K562 (cell line): ENCODE measurements at regions not wholly inside any gene's neighbourhood (a gene's known extent, or its start where the extent isn't known, plus 50 kb on each side); places are given as distances from the start of the nearest gene placed in this dataset.

Experiments
- ATAC-seq: fragments of 200-7000 bp; cut with Tn5 transposase; 3 replicates; pipeline ENCODE4 v1.9.1; 2020; ENCODE audit warnings: moderate library complexity
- BruUV-seq: library from RNA; stranded (reverse); fragments of 400-500 nt; replicated peaks from 2 replicates; lab custom pipeline; 2021; lab: Mats Ljungman, UMichigan
- CTCF ChIA-PET: fragments of 300-600 bp; formaldehyde crosslinking; extraction: SDS; loops from one replicate; lab custom pipeline; 2021; ENCODE audit warnings: low intra/inter-chr PET ratio; lab: Yijun Ruan, JAX
- POLR2A ChIA-PET: fragments of 300-600, 350-650 bp; sonication (Branson Sonifier 250); formaldehyde crosslinking; extraction: SDS; loops from one replicate; lab custom pipeline; 2021; ENCODE audit warnings: antibody characterized with exemption, inconsistent platforms; lab: Yijun Ruan, JAX
- DNase-seq, 4 experiments: peaks; one replicate each; pipeline versions ENCODE4 v3.0.0 to v3.0.0-alpha.2; 2011 to 2018; ENCODE audit warnings: low spot score in 3 of 4, mixed read lengths in 3 of 4; ENCODE audit errors: extremely low read depth in 1 of 4
- FAIRE-seq: peaks from 2 replicates; lab custom pipeline; 2011; peaks lifted over from hg19 to GRCh38; lab: Jason Lieb, UNC
- H2AFZ ChIP-seq: 2 replicates; pipeline ENCODE4 v1.6.0; 2011; ENCODE audit warnings: low read depth, low read length, control low read depth, inconsistent platforms
- H3K27ac ChIP-seq: fragments of 200-600 bp; 3 replicates; pipeline ENCODE4 v1.8.0; 2011; ENCODE audit warnings: low read depth, mild to moderate bottlenecking, control low read depth, inconsistent platforms, low read length, moderate library complexity, mixed read lengths; ENCODE audit errors: extremely low read depth
- H3K27me3 ChIP-seq, 2 experiments: fragments of 300-600 bp in 1 of 2; 2 replicates in 1 of 2; 3 replicates in 1 of 2; pipeline versions ENCODE4 v1.6.0 to v1.8.0; 2011; ENCODE audit warnings: inconsistent platforms in 2 of 2, low read length in 2 of 2, mild to moderate bottlenecking in 1 of 2, mixed read lengths in 1 of 2, moderate library complexity in 1 of 2; ENCODE audit not compliant: control insufficient read depth in 2 of 2, insufficient read depth in 2 of 2
- H3K36me3 ChIP-seq: fragments of 300-600 bp; 3 replicates; pipeline ENCODE4 v1.8.0; 2011; ENCODE audit warnings: mild to moderate bottlenecking, low read length, inconsistent platforms; ENCODE audit not compliant: control insufficient read depth, insufficient read depth
- H3K4me1 ChIP-seq, 2 experiments: fragments of 200-600 bp in 1 of 2; replicated peaks in 1 of 2; 2 replicates in 1 of 2; 3 replicates in 1 of 2; pipeline versions ENCODE4 v1.5.1 to v1.8.0; 2011; ENCODE audit warnings: inconsistent platforms in 2 of 2, low read length in 2 of 2, mild to moderate bottlenecking in 1 of 2, mixed read lengths in 1 of 2, moderate library complexity in 1 of 2; ENCODE audit not compliant: control insufficient read depth in 2 of 2, insufficient read depth in 2 of 2
- H3K4me2 ChIP-seq: 2 replicates; pipeline ENCODE4 v1.6.1; 2011; ENCODE audit warnings: low read length, control low read depth, inconsistent platforms, mixed read lengths; ENCODE audit not compliant: insufficient read depth
- H3K4me3 ChIP-seq: fragments of 200-600 bp; sonication (generic), shearing (Covaris generic); 2 replicates; pipeline ENCODE4 v1.5.1; 2016; ENCODE audit warnings: control low read depth, inconsistent platforms
- H3K79me2 ChIP-seq: fragments of 200-600 bp; 3 replicates; pipeline ENCODE4 v1.8.0; 2011; ENCODE audit warnings: low read length, inconsistent platforms; ENCODE audit not compliant: control insufficient read depth, insufficient read depth
- H3K9ac ChIP-seq, 2 experiments: 2 replicates each; pipeline versions ENCODE4 v1.6.0 to v1.6.1; 2011; ENCODE audit warnings: low read depth in 2 of 2, low read length in 2 of 2, control low read depth in 1 of 2, inconsistent platforms in 1 of 2, mild to moderate bottlenecking in 1 of 2, mixed read lengths in 1 of 2; ENCODE audit not compliant: insufficient read depth in 1 of 2
- H3K9me1 ChIP-seq: one replicate; pipeline ENCODE4 v1.6.0; 2011; ENCODE audit warnings: inconsistent platforms, mild to moderate bottlenecking, low read length, moderate library complexity; ENCODE audit not compliant: control insufficient read depth, insufficient read depth
- H3K9me3 ChIP-seq: replicated peaks from 2 replicates; pipeline ENCODE4 v1.5.1; 2011; ENCODE audit warnings: low read depth, low read length, inconsistent platforms; ENCODE audit not compliant: control insufficient read depth, insufficient read depth
- H4K20me1 ChIP-seq: replicated peaks from 2 replicates; pipeline ENCODE4 v1.6.1; 2011; ENCODE audit warnings: low read length, inconsistent platforms, mixed read lengths; ENCODE audit not compliant: control insufficient read depth, insufficient read depth
- CREM ChIP-seq: IDR thresholded peaks from 2 replicates; pipeline ENCODE4 v1.6.1; 2014; ENCODE audit warnings: antibody characterized with exemption, low read depth
- ELF4 ChIP-seq: fragments of 450-650 bp; formaldehyde crosslinking; IDR thresholded peaks from 2 replicates; pipeline ENCODE4 v1.4.0; 2022; ENCODE audit warnings: missing genetic modification characterization
- IRF9 ChIP-seq: fragments of 450-650 bp; IDR thresholded peaks from 2 replicates; pipeline ENCODE4 v1.6.1; 2016; ENCODE audit warnings: missing biosample characterization, missing genetic modification characterization
- KDM2B ChIP-seq: fragments of 250-450 bp; sonication (Bioruptor Pico); IDR thresholded peaks from 2 replicates; pipeline ENCODE4 v1.8.0; 2021; ENCODE audit warnings: mild to moderate bottlenecking, moderate library complexity
- MITF ChIP-seq: IDR thresholded peaks from 2 replicates; pipeline ENCODE4 v1.6.1; 2014; ENCODE audit warnings: antibody characterized with exemption
- NELFE ChIP-seq: IDR thresholded peaks from 2 replicates; pipeline ENCODE4 v1.6.1; 2011; ENCODE audit warnings: mild to moderate bottlenecking; ENCODE audit not compliant: insufficient read depth, insufficient read length
- PHTF2 ChIP-seq: fragments of 250-450 bp; sonication (Bioruptor Pico); IDR thresholded peaks from 2 replicates; pipeline ENCODE4 v1.5.0; 2021; ENCODE audit warnings: mild to moderate bottlenecking
- POLR2B ChIP-seq: fragments of 450-650 bp; IDR thresholded peaks from 2 replicates; pipeline ENCODE4 v1.6.1; 2018; ENCODE audit warnings: low read depth; ENCODE audit not compliant: partially characterized antibody
- RBM15 ChIP-seq: fragments of 200-400 bp; formaldehyde crosslinking; IDR thresholded peaks from 2 replicates; pipeline ENCODE4 v1.6.1; 2018; ENCODE audit warnings: mild to moderate bottlenecking, low read length, moderate library complexity; ENCODE audit not compliant: insufficient read depth
- RFX5 ChIP-seq: IDR thresholded peaks from 2 replicates; pipeline ENCODE4 v1.6.1; 2011; ENCODE audit warnings: low read depth, mild to moderate bottlenecking, improper control_type of control experiment, low read length
- RHOXF2B ChIP-seq: fragments of 250-450 bp; sonication (Bioruptor Pico); conservative IDR thresholded peaks from 2 replicates; pipeline ENCODE4 v1.5.1; 2021
- TBL1XR1 ChIP-seq, 2 experiments: IDR thresholded peaks; 2 replicates each; pipeline ENCODE4 v1.6.1; 2012; ENCODE audit warnings: improper control_type of control experiment in 2 of 2, low read length in 2 of 2, mild to moderate bottlenecking in 1 of 2
- ZBED1 ChIP-seq: IDR thresholded peaks from 2 replicates; pipeline ENCODE4 v1.6.1; 2014
- ZNF165 ChIP-seq: fragments of 250-450 bp; sonication (Bioruptor Pico); IDR thresholded peaks from 2 replicates; pipeline ENCODE4 v1.4.0; 2020; ENCODE audit warnings: borderline replicate concordance
- ZNF764 ChIP-seq: fragments of 250-450 bp; sonication (Bioruptor Pico); IDR thresholded peaks from 2 replicates; pipeline ENCODE4 v1.4.0; 2020; ENCODE audit warnings: low read depth, mild to moderate bottlenecking, moderate library complexity
- WGBS: fragments of 100-300 bp; shearing (Covaris generic); methylation state at CpG from one replicate; pipeline ENCODE4 v1.1.6; 2016; ENCODE audit warnings: low coverage, mixed read lengths; ENCODE audit not compliant: insufficient coverage; ENCODE audit errors: missing lambda C conversion rate; 5-methylcytosine and 5-hydroxymethylcytosine counted together
- in situ Hi-C: fragments of 300-500 bp; cut with MboI; formaldehyde crosslinking; loops from 4 replicates; pipeline ENCODE4 v1.15.0; 2018; ENCODE audit warnings: inconsistent platforms, mixed read lengths
- intact Hi-C: fragments of 100-400 bp; cut with micrococcal nuclease; formaldehyde crosslinking; loops from 2 replicates; pipeline ENCODE4 v1.14.2; 2022
- TF ChIP-seq, protein P1 (sequence below): sonication (generic); formaldehyde crosslinking; IDR thresholded peaks from 2 replicates; pipeline ENCODE4 v1.8.1; 2023; ENCODE audit warnings: mild to moderate bottlenecking, missing genetic modification reagents, moderate library complexity
- TF ChIP-seq, protein P2 (sequence below): fragments of 450-650 bp; IDR thresholded peaks from one replicate; pipeline ENCODE4 v1.6.1; 2018; ENCODE audit warnings: mild to moderate bottlenecking, moderate library complexity; ENCODE audit not compliant: partially characterized antibody
- TF ChIP-seq, protein P3 (sequence below): fragments of 250-450 bp; sonication (Bioruptor Pico); IDR thresholded peaks from 2 replicates; pipeline ENCODE4 v1.6.1; 2021; ENCODE audit warnings: mild to moderate bottlenecking

- TF ChIP-seq RFX5: no peak
Observed at GRCh38 chrX:116607776-116608175, 145.0 kb upstream of the CT83 start (continued).

- TF ChIP-seq RHOXF2B (CRISPR knock-in tag) (no peak), POLR2B (no peak), TBL1XR1 (IDR thresholded peaks at IDR 0.05; ENCODE audit: low read length in 2 of 2) (no peak), ELF4 (CRISPR knock-in tag) (no peak), CREM (no peak), ZBED1 (no peak), NELFE (no peak), ZNF165 (CRISPR knock-in tag) (no peak), PHTF2 (CRISPR knock-in tag) (no peak), IRF9 (no peak), RBM15 (no peak), KDM2B (no peak), ZNF764 (no peak), MITF (no peak)
- TF ChIP-seq, protein P1, sequence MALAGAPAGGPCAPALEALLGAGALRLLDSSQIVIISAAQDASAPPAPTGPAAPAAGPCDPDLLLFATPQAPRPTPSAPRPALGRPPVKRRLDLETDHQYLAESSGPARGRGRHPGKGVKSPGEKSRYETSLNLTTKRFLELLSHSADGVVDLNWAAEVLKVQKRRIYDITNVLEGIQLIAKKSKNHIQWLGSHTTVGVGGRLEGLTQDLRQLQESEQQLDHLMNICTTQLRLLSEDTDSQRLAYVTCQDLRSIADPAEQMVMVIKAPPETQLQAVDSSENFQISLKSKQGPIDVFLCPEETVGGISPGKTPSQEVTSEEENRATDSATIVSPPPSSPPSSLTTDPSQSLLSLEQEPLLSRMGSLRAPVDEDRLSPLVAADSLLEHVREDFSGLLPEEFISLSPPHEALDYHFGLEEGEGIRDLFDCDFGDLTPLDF: no peak
- TF ChIP-seq, protein P2, sequence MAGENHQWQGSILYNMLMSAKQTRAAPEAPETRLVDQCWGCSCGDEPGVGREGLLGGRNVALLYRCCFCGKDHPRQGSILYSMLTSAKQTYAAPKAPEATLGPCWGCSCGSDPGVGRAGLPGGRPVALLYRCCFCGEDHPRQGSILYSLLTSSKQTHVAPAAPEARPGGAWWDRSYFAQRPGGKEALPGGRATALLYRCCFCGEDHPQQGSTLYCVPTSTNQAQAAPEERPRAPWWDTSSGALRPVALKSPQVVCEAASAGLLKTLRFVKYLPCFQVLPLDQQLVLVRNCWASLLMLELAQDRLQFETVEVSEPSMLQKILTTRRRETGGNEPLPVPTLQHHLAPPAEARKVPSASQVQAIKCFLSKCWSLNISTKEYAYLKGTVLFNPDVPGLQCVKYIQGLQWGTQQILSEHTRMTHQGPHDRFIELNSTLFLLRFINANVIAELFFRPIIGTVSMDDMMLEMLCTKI: no peak
- TF ChIP-seq, protein P3, sequence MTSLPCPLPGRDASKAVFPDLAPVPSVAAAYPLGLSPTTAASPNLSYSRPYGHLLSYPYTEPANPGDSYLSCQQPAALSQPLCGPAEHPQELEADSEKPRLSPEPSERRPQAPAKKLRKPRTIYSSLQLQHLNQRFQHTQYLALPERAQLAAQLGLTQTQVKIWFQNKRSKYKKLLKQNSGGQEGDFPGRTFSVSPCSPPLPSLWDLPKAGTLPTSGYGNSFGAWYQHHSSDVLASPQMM: no peak
- ChIA-PET POLR2A (no interaction called here), CTCF (no interaction called here)
- H3K79me2 ChIP-seq: no peaks in the 10 kb centered on the region
- no peak overlapping the region for H2AFZ ChIP-seq
- WGBS: 0% methylated on average over 1 of the region's 1 CpG
- H3K9me1 ChIP-seq: no peaks in the 10 kb centered on the region
- in situ Hi-C loops: no loop called here
- no peaks in the 10 kb centered on the region for H3K36me3 ChIP-seq
- no peaks in the 10 kb centered on the region for H3K4me1 ChIP-seq
- no peaks in the 10 kb centered on the region for H4K20me1 ChIP-seq
- FAIRE-seq (no peak), ATAC-seq (no peak), DNase-seq (no peak)
- H3K27ac ChIP-seq: no peak overlapping the region
- no peak overlapping the region for H3K4me3 ChIP-seq
- H3K9me3 ChIP-seq: no peaks in the 10 kb centered on the region
- no peaks in the 10 kb centered on the region for H3K27me3 ChIP-seq
- H3K9ac ChIP-seq: no peak overlapping the region
- intact Hi-C loops: no loop called here
- no TSS peak for BruUV-seq
- no peak overlapping the region for H3K4me2 ChIP-seq
Observed at GRCh38 chrX:116605576-116605975, 142.8 kb upstream of the CT83 start.
